Cardiac muscle cell (in vitro differentiated cells and primary cell): ENCODE measurements at regions not wholly inside any gene's neighbourhood (a gene's known extent, or its start where the extent isn't known, plus 50 kb on each side); places are given as distances from the start of the nearest gene placed in this dataset.

ENCODE experiments used
- DNase-seq, 2 donors: peaks; one replicate each; pipeline versions ENCODE4 v3.0.0 to v3.0.0-alpha.2; 2010 to 2017; ENCODE audit warnings: low read depth in 1 of 2, low spot score in 1 of 2
- H3K27ac ChIP-seq: fragments of 200-600 bp; sonication (generic); 2 replicates; pipeline ENCODE4 v1.5.1; 2016
- H3K27me3 ChIP-seq: fragments of 200-600 bp; sonication (generic); 2 replicates; pipeline ENCODE4 v1.6.0; 2016; ENCODE audit warnings: control low read depth
- H3K36me3 ChIP-seq: fragments of 200-600 bp; sonication (generic); 2 replicates; pipeline ENCODE4 v1.5.1; 2016; ENCODE audit warnings: control low read depth
- H3K4me1 ChIP-seq: fragments of 200-600 bp; sonication (generic); 2 replicates; pipeline ENCODE4 v1.8.1; 2017; ENCODE audit warnings: low read depth, mild to moderate bottlenecking, mixed run types
- H3K4me3 ChIP-seq: fragments of 200-600 bp; sonication (generic); 2 replicates; pipeline ENCODE4 v1.5.1; 2016; ENCODE audit warnings: mild to moderate bottlenecking
- H3K9me3 ChIP-seq: fragments of 200-600 bp; sonication (generic); 2 replicates; pipeline ENCODE4 v1.5.1; 2017; ENCODE audit warnings: low read depth, mild to moderate bottlenecking, control low read depth
- CTCF ChIP-seq: IDR thresholded peaks from 2 replicates; pipeline ENCODE4 v1.5.1; 2012; ENCODE audit warnings: low read depth, mild to moderate bottlenecking, low read length

- H3K36me3 ChIP-seq: no peaks in the 10 kb centered on the region
- TF ChIP-seq CTCF: no peak
- no peak overlapping the region for H3K4me3 ChIP-seq
Observed at GRCh38 chr7:68456469-68456868, 1141.8 kb upstream of the AUTS2 start.

GRCh38 chr7:68457481-68457880, 1140.8 kb upstream of the AUTS2 start:
- no peak overlapping the region for H3K4me3 ChIP-seq
- no peak overlapping the region for H3K27ac ChIP-seq
- no peak for DNase-seq
- no peaks in the 10 kb centered on the region for H3K9me3 ChIP-seq
- no peaks in the 10 kb centered on the region for H3K36me3 ChIP-seq
- TF ChIP-seq CTCF: no peak
- H3K27me3 ChIP-seq: no peaks in the 10 kb centered on the region
- H3K4me1 ChIP-seq: no peaks in the 10 kb centered on the region

More at GRCh38 chr7:68456469-68456868, 1141.8 kb upstream of the AUTS2 start:
- Histone ChIP-seq H3K9me3 (no peaks in the 10 kb centered on the region), H3K4me1 (no peaks in the 10 kb centered on the region), H3K27ac (no peak overlapping the region), H3K27me3 (no peaks in the 10 kb centered on the region)
- DNase-seq: no peak

- Histone ChIP-seq H3K27me3 (no peaks in the 10 kb centered on the region), H3K36me3 (no peaks in the 10 kb centered on the region), H3K4me3 (no peak overlapping the region), H3K27ac (no peak overlapping the region), H3K4me1 (no peaks in the 10 kb centered on the region), H3K9me3 (no peaks in the 10 kb centered on the region)
- no peak for TF ChIP-seq CTCF
- DNase-seq: no peak
Observed at GRCh38 chr7:68458010-68458908, 1140.0 kb upstream of the AUTS2 start.

- H3K27ac ChIP-seq: no peak overlapping the region
- H3K9me3 ChIP-seq: no peaks in the 10 kb centered on the region
- no peaks in the 10 kb centered on the region for H3K36me3 ChIP-seq
- no peak for TF ChIP-seq CTCF
- H3K4me1 ChIP-seq: no peaks in the 10 kb centered on the region
- DNase-seq: peak in 1 of 2 donors; percentile 46
- H3K27me3 ChIP-seq: no peaks in the 10 kb centered on the region
- no peak overlapping the region for H3K4me3 ChIP-seq
Observed at GRCh38 chr7:68461430-68461829, 1136.8 kb upstream of the AUTS2 start.

- peaks cover 9% of the 10 kb centered on the region for H3K4me1 ChIP-seq
- no peak overlapping the region for H3K4me3 ChIP-seq
- no peaks in the 10 kb centered on the region for H3K36me3 ChIP-seq
- H3K9me3 ChIP-seq: no peaks in the 10 kb centered on the region
- no peak for DNase-seq
- no peak for TF ChIP-seq CTCF
- no peak overlapping the region for H3K27ac ChIP-seq
- no peaks in the 10 kb centered on the region for H3K27me3 ChIP-seq
Observed at GRCh38 chr7:68470836-68471435, 1127.3 kb upstream of the AUTS2 start.
